GM21737 (cell line): ENCODE measurements at regions not wholly inside any gene's neighbourhood (a gene's known extent, or its start where the extent isn't known, plus 50 kb on each side); places are given as distances from the start of the nearest gene placed in this dataset.

Source experiments
- ATAC-seq: cut with Tn5 transposase; IDR thresholded peaks from one replicate; pipeline ENCODE4 v1.9.1; 2021; ENCODE audit warnings: mild to moderate bottlenecking, moderate library complexity; ENCODE audit not compliant: unreplicated experiment

GRCh38 chr6:8277769-8278168 lies 157.6 kb downstream of the SLC35B3 start:
- ATAC-seq, result no peak

- no peak for ATAC-seq
Observed at GRCh38 chr6:8276148-8276547, 159.2 kb downstream of the SLC35B3 start.

DNA sequence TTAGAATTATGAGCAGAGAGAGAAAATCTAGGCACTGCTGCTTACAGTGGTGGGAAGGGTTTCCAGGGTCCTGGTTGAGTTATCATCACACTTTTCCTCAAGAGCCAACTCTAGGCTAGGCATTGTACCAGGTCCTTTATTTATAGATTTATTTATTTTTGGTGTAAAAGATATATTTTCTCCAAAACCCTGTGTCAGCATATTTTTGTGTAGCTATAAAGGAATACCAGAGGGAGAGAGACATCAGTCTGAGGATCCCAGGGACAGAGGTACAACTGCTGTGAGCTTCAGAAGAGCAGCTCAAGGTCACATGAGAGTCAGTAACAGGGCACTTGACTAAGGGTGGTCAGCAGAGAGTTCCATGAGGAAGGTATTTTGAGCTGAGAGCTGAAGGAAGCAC lies 159.7 kb downstream of the SLC35B3 start:
- no peak for ATAC-seq

DNA sequence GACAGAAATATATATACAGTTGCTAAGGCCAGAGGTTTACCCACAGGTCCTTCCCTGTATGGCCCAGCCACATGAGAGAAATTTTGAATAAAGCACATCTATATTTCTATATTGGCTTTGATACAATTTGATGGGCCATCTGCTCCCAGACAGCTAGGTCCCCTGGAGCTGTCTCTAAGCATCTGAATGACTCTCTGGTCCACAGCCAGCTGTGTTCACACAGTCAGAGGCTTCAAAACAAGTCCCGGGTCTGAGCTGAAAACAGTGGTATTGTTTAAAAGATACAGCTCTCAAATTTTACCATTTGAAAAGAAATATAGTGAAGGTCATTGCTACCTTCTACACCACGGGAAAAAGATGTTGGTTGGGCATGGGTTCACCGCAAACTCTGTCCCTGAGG lies 161.1 kb downstream of the SLC35B3 start:
- no peak for ATAC-seq

GRCh38 chr6:8269872-8270454 lies 165.4 kb downstream of the SLC35B3 start:
- no peak for ATAC-seq

DNA sequence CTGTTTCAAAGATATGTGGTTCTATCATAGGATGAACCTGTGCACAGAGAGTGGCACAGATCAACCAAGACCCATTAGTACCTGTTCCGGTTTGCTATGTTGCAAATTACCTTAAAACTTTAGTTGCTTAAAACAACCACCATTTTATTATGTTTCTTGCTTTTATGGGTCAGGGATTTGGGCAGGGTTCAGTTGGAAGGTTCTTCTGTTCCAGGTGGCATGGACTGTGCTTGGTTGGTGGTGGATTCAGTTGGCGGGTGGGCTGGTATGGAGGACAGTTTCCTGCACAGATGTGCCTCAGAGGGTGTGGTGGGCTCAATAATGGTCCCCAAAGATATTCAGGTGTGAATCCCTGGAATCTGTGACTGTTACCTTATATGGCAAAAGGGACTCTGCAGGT lies 166.3 kb downstream of the SLC35B3 start:
- no peak for ATAC-seq

GRCh38 chr6:8268606-8269005 lies 166.3 kb upstream of the EEF1E1 start:
- ATAC-seq, result no peak

- no peak for ATAC-seq
Observed at GRCh38 chr6:8268156-8268555, 165.8 kb upstream of the EEF1E1 start.

DNA sequence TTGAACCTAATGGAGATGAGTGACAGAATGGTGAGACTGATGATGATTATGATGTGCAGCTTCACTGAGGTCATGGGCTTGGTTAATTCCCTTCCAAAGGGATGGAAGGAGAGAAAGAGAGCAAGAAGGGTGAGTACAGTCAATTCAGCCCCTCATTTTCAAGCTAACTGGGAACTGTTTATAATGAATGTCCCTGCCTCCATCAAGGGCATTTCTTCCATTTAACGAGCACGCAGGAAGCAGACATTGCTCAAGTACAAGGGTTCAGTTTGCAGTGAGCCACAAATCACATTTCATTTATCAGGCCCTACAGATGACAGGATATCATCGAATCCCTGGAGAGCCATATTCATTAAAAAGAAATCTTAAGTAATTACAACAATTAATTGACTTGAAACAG lies 158.3 kb upstream of the EEF1E1 start:
- ATAC-seq, result no peak

DNA sequence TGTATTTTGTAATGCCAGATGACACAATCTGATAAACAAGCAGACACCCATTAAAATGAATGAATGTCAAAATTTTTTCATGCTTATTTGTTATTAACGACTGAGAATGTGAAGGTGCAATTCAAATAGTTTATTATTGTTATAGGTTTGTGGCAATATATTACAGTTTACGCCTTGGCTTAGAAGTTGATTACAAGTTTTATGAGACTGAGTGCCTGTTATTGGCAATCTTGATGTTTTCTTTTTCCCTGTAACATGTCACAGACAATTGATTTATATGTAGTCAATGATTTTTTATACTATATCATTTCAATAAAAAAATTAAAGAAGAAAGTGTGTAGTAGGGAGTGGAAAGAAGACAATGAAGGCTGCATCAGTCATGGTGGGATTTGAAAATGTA lies 144.1 kb upstream of the EEF1E1 start:
- ATAC-seq, result no peak

DNA sequence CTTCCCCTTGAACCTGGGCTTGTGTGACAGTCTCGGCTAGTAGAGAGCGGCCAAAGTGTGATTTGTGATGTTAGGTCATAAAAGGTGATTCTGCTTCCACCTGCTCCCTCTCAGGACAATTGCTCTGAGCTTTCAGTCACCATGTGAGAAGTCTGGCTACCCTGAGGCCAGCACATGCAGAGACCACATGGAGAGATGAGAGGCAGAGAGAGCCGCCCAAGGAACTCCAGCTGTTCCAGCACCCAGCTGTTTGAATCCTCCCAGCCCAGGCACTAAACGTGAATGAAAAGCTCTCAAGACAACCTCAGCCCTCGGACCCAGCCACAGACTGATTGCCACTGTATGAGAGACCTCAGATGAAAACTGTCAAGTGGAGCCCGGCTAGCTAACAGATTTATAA lies 143.4 kb upstream of the EEF1E1 start:
- no peak for ATAC-seq

DNA sequence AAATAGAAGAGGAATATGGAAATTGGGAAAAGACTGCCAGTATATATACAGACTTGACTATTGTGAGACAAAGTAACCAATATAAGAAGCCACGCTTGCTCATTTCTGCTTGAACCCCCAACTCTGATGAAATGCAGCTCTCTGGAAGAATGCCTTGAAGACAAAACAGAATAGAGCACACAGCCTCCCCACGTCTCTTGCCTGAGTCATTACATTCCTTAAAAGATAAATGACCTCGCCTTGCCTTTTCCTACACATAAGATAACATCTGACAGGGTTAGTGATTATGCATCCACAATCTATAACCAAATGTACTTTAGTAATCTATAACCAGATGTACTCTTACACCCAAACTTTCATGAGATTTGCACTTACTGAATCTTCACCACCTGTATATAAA lies 141.1 kb upstream of the EEF1E1 start:
- ATAC-seq, result no peak

DNA sequence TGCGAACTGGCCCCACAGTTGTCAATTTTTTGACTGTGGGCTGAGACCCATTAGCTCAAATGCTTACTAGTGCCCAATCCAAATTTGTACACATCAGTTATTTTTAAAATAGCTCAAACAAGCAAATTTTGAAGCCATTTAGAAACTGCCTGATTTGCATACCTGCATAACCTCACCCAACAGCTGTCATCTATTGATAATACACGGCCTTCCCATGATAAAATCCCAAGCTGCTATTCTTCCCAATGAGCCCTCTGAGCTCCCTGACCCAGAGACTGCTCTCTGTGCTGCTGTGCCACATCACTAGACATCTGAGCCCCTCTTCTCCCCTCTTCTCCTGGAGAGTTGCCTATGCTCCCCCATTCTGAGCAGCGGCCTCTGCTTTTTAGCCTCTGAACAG lies 140.5 kb upstream of the EEF1E1 start:
- no peak for ATAC-seq

DNA sequence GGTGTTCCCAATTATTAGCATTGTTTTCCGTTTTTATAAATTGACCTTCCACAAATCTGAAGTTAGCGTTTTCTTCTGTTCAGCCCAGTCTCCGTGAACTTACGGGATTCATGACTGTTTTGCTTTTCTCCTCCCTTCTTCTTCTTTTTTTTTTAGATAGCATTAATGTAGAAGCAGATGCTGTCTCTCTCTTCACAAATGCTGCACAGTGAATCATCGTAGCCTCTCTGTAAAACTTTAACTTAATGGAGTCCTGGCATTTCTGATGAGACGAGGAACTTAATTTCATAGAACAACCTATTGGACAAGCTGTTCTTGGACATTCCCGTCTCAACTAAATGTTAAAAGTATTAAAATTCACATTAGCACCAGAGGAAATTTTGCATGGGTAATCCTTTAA lies 138.0 kb upstream of the EEF1E1 start:
- ATAC-seq, result no peak

DNA sequence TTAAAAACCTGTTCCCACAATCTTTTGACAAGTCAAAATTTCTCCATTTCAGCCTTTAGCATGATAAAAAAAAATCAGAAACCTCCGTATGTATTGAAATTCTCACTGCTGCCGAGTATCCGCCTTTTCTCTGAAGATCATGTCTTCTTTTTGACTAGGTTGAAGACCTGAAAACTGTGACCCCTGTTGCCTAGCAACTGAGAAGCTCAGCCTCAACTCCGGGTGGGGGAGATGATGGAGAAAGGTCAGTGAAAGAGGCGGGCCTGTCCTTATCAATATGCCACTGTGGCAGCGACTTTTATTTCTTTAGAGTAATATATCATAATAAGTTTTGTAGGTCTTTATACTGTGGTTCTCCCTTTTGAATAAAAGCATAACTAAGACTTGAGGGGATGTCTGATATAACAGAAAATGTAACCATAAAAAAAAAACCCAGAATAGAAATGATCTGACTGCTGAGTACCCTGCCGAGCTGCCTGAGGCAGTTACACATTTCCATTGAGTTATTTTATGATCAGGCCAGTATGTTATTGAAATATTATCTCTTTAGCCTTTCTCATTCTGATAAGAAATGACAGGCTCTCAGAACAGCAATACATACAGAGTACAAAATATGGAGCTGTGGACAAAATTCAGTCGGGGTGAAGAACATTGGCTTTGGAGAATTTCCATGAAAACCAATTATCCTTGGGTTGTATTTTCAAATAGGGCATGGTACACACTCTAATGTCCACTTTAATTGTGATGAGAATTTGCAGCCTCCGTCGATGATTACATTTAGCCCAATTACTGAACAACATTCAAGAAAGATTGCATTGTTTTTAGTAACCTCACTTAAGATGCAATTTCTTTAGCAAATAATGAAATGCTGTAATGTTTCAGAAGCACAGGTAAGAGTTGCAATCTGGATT lies 136.7 kb upstream of the EEF1E1 start:
- no peak for ATAC-seq

GRCh38 chr6:8237668-8238067 lies 135.3 kb upstream of the EEF1E1 start:
- no peak for ATAC-seq

GRCh38 chr6:8236956-8237355 lies 134.6 kb upstream of the EEF1E1 start:
- no peak for ATAC-seq

DNA sequence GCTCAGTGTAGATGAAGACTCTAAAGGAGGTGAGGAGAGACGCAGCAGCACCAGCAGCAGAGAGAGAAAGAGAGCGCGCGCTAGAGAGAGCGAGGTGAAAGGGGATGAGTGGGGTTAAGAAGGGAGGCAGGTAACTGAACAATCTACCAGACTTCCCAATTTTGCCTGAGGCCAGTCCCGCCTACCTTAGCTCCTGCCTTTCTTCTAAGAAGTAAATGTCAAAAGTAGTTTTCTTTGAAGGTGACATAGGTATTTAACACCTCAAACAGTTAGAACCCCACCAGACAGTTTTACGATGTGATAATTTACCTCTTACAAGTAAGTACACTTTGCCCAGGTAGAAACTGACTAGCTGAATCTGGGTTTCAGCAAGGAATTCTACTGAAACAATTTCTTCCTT lies 132.0 kb upstream of the EEF1E1 start:
- no peak for ATAC-seq

DNA sequence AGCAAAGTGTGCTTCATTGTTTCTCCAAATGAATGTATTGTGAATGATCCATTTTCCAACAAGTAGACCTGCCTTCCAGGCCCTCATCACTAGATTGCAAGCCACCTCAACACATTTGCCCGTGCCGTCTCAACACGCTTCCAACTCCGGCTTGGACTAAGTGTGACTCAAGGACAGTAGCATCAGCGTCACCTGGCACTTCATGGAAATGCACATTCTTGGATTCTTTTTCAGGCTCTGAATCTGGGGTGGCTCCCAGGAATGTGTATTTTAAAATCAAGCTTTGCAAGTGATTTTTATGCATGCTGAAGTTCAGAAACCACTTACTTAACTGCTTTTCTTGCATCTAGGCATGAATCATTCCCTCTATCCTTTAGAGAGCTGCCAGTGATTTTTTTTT lies 129.6 kb upstream of the EEF1E1 start:
- no peak for ATAC-seq

GRCh38 chr6:8229915-8230756 lies 127.8 kb upstream of the EEF1E1 start:
- no peak for ATAC-seq

GRCh38 chr6:8225113-8225512 lies 122.8 kb upstream of the EEF1E1 start:
- ATAC-seq, result no peak

GRCh38 chr6:8223678-8224077 lies 121.3 kb upstream of the EEF1E1 start:
- no peak for ATAC-seq
